ENCODE measurements at regions not wholly inside any gene's neighbourhood (a gene's known extent, or its start where the extent isn't known, plus 50 kb on each side); places are given as distances from the start of the nearest gene placed in this dataset.

GRCh38 chr14:61627612-61628011 is 67.7 kb upstream of the HIF1A start:
- DNase-seq (no peak), ATAC-seq (no peak)
- Histone ChIP-seq H3K27ac (ENCODE audit: low read length) (no peak overlapping the region), H3K9me3 (ENCODE audit: control insufficient read depth, insufficient read depth, low read length) (no peaks in the 10 kb centered on the region), H3K4me3 (ENCODE audit: low read length) (no peak overlapping the region), H3K4me1 (ENCODE audit: control insufficient read depth, insufficient read depth, low read length) (no peaks in the 10 kb centered on the region), H3K27me3 (ENCODE audit: control insufficient read depth, insufficient read depth, low read length) (no peaks in the 10 kb centered on the region), H3K36me3 (ENCODE audit: control insufficient read depth, insufficient read depth, low read length) (no peaks in the 10 kb centered on the region)
- no peak overlapping the region for H3K27ac Mint-ChIP-seq
- intact Hi-C loops (cut with micrococcal nuclease), result no loop called here
- no peaks in the 10 kb centered on the region for H3K27me3 Mint-ChIP-seq (ENCODE audit: low read depth in 2 of 2)
- H3K36me3 Mint-ChIP-seq, result no peaks in the 10 kb centered on the region
- H3K9me3 Mint-ChIP-seq, result no peaks in the 10 kb centered on the region
- H3K4me3 Mint-ChIP-seq, result no peak overlapping the region
- H3K4me1 Mint-ChIP-seq, result no peaks in the 10 kb centered on the region
- no peak for TF ChIP-seq CTCF (IDR thresholded peaks at IDR 0.05)
- WGBS (ENCODE audit: insufficient coverage), result 93% methylated on average over 2 of the region's 2 CpGs

DNA sequence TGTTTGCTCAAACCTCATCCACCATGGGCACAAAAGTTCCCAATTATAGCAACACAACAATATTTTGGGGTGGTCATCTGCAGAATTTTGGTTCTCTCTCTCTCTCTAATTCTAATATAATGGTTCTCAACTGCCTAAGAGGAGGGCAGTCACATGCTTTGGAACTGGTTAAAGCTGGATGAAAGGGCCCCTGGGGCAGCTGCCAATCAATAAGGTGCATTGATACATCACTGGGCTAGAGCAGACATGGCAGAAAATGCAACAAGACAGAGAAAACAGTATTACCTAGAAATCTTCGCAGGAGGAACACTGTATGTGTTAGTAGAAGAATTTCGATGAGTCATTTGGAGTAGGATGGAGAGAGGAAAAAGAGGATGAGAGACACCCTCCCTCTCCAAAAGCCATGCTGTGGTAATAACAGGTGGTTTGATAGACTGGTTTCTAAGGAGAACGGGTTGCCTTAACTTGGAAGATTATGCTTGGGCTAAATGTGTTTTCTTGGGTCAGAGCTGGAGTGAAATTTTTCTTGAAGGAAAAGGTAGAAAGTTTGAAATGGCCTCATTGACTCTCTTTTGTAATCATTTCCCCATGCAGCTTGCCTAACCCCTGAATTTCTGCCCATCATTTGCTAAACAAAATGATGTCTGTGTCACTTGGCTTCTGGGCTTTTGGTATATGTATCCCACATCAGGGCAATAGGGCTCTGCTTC is 67.1 kb upstream of the HIF1A start:
- H3K4me1 Mint-ChIP-seq, result no peaks in the 10 kb centered on the region
- no peaks in the 10 kb centered on the region for H3K9me3 ChIP-seq (ENCODE audit: control insufficient read depth, insufficient read depth, low read length)
- intact Hi-C loops (cut with micrococcal nuclease), result no loop called here
- ATAC-seq, result no peak
- H3K4me3 ChIP-seq (ENCODE audit: low read length), result no peak overlapping the region
- H3K27ac Mint-ChIP-seq, result no peak overlapping the region
- H3K27me3 ChIP-seq (ENCODE audit: control insufficient read depth, insufficient read depth, low read length), result no peaks in the 10 kb centered on the region
- H3K27me3 Mint-ChIP-seq (ENCODE audit: low read depth in 2 of 2), result no peaks in the 10 kb centered on the region
- H3K36me3 ChIP-seq (ENCODE audit: control insufficient read depth, insufficient read depth, low read length), result no peaks in the 10 kb centered on the region
- no peak for DNase-seq
- no peak overlapping the region for H3K27ac ChIP-seq (ENCODE audit: low read length)
- no peaks in the 10 kb centered on the region for H3K4me1 ChIP-seq (ENCODE audit: control insufficient read depth, insufficient read depth, low read length)
- no peaks in the 10 kb centered on the region for H3K9me3 Mint-ChIP-seq
- TF ChIP-seq CTCF (IDR thresholded peaks at IDR 0.05), result no peak
- no peak overlapping the region for H3K4me3 Mint-ChIP-seq
- 100% methylated on average over 2 of the region's 3 CpGs for WGBS (ENCODE audit: insufficient coverage)
- H3K36me3 Mint-ChIP-seq, result no peaks in the 10 kb centered on the region

DNA sequence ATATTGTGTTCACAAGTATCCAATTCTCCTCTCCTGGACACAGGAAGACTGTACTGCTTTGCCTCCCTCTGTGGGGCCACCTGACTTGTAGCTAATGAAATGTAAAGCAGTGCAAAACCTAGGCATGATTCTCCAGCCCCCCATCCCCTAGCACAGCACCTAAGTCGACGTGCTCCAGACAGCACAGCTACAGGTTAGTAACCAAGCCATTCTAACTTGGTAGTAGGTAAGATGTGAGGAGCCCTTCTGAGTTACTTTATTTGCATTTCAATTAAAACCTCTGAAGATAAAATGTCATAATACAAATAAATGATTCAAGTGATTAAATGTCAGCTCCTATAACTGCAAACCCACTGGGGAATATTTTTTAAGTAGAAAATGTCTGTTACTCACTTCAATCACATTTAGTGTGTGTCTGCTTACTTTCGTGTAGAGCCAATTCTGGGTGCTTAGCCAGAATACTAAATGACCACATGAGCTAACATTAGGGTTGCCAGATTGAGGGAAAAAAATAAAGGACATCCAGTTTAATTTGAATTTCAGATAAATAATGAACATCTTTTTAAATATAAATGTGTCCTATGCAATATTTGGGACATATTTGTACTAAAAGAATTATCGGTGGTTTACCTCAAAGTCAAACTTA is 64.8 kb upstream of the HIF1A start:
- no peak for DNase-seq
- no peaks in the 10 kb centered on the region for H3K4me1 Mint-ChIP-seq
- no peak overlapping the region for H3K4me3 Mint-ChIP-seq

More for the DNA sequence above, 64.8 kb upstream of the HIF1A start:
- no peaks in the 10 kb centered on the region for H3K4me1 ChIP-seq (ENCODE audit: control insufficient read depth, insufficient read depth, low read length)
- H3K9me3 ChIP-seq (ENCODE audit: control insufficient read depth, insufficient read depth, low read length), result no peaks in the 10 kb centered on the region
- no peaks in the 10 kb centered on the region for H3K36me3 ChIP-seq (ENCODE audit: control insufficient read depth, insufficient read depth, low read length)
- ATAC-seq, result no peak
- WGBS (ENCODE audit: insufficient coverage), result 100% methylated on average over 1 of the region's 4 CpGs
- H3K36me3 Mint-ChIP-seq, result no peaks in the 10 kb centered on the region
- H3K27ac ChIP-seq (ENCODE audit: low read length), result no peak overlapping the region
- TF ChIP-seq CTCF (IDR thresholded peaks at IDR 0.05), result no peak
- intact Hi-C loops (cut with micrococcal nuclease), result no loop called here
- peaks cover 0 to 2% of the 10 kb centered on the region in 2 donors for H3K27me3 Mint-ChIP-seq (ENCODE audit: low read depth in 2 of 2)
- no peak overlapping the region for H3K27ac Mint-ChIP-seq
- no peaks in the 10 kb centered on the region for H3K27me3 ChIP-seq (ENCODE audit: control insufficient read depth, insufficient read depth, low read length)
- H3K4me3 ChIP-seq (ENCODE audit: low read length), result no peak overlapping the region
- H3K9me3 Mint-ChIP-seq, result no peaks in the 10 kb centered on the region
